Epidermal melanocyte (primary cell): ENCODE measurements at regions not wholly inside any gene's neighbourhood (a gene's known extent, or its start where the extent isn't known, plus 50 kb on each side); places are given as distances from the start of the nearest gene placed in this dataset.
"Not testable (repeated sequence)": the region's sequence is repeated elsewhere in the genome, so short reads cannot be mapped to it uniquely, and the experiment has no call there.

Source experiments
- DNase-seq: peaks from one replicate; pipeline ENCODE4 v3.0.0; 2011; ENCODE audit warnings: low spot score; ENCODE audit not compliant: insufficient read length

- DNase-seq = no peak
Measured at GRCh38 chr10:23945845-23946244, 263.1 kb upstream of the KIAA1217 start.

GRCh38 chr10:23951841-23952240, 257.1 kb upstream of the KIAA1217 start:
- no peak for DNase-seq

GRCh38 chr10:23955456-23956225, 253.3 kb upstream of the KIAA1217 start:
- no peak for DNase-seq

- no peak for DNase-seq
Measured at GRCh38 chr10:23965123-23965522, 243.8 kb upstream of the KIAA1217 start.

GRCh38 chr10:23965880-23966279, 243.1 kb upstream of the KIAA1217 start:
- DNase-seq = no peak

GRCh38 chr10:23966504-23967051, 242.4 kb upstream of the KIAA1217 start:
- no peak for DNase-seq

- DNase-seq = no peak
Measured at GRCh38 chr10:23968301-23968700, 240.6 kb upstream of the KIAA1217 start.

- DNase-seq = no peak
Measured at GRCh38 chr10:23974746-23975272, 234.1 kb upstream of the KIAA1217 start.

GRCh38 chr10:23975431-23975830, 233.5 kb upstream of the KIAA1217 start:
- DNase-seq = no peak

- no peak for DNase-seq
Measured at GRCh38 chr10:23976275-23976674, 232.7 kb upstream of the KIAA1217 start.

GRCh38 chr10:23978317-23978716, 230.6 kb upstream of the KIAA1217 start:
- no peak for DNase-seq

- no peak for DNase-seq
Measured at GRCh38 chr10:23980094-23980493, 228.8 kb upstream of the KIAA1217 start.

GRCh38 chr10:23981520-23982309, 227.2 kb upstream of the KIAA1217 start:
- DNase-seq = no peak

GRCh38 chr10:23984405-23984804, 224.5 kb upstream of the KIAA1217 start:
- DNase-seq = not testable (repeated sequence)

- no peak for DNase-seq
Measured at GRCh38 chr10:23988006-23988405, 220.9 kb upstream of the KIAA1217 start.

- peak; percentile 43 for DNase-seq
Measured at GRCh38 chr10:23994459-23995046, 214.4 kb upstream of the KIAA1217 start.

- DNase-seq = no peak
Measured at GRCh38 chr10:23999445-23999844, 209.5 kb upstream of the KIAA1217 start.

GRCh38 chr10:24000271-24000813, 208.6 kb upstream of the KIAA1217 start:
- DNase-seq = no peak

GRCh38 chr10:24006741-24007140, 202.2 kb upstream of the KIAA1217 start:
- DNase-seq = no peak

- no peak for DNase-seq
Measured at GRCh38 chr10:24007359-24007758, 201.6 kb upstream of the KIAA1217 start.
